ENCODE measurements at regions not wholly inside any gene's neighbourhood (a gene's known extent, or its start where the extent isn't known, plus 50 kb on each side); places are given as distances from the start of the nearest gene placed in this dataset.

- WGBS (ENCODE audit: insufficient coverage, low coverage, missing lambda C conversion rate): 0% methylated on average over 1 of the region's 1 CpG
- intact Hi-C loops (cut with micrococcal nuclease): no loop called here
- CTCF ChIA-PET (ENCODE audit: low intra/inter-chr PET ratio): no interaction called here
- H2AFZ ChIP-seq (ENCODE audit: low read depth, low read length): no peak overlapping the region
- H3K27me3 ChIP-seq (ENCODE audit: control insufficient read depth in 2 of 2, insufficient read depth in 2 of 2, low read length in 2 of 2): no peaks in the 10 kb centered on the region
- no peaks in the 10 kb centered on the region for H3K79me2 ChIP-seq (ENCODE audit: control insufficient read depth, insufficient read depth, low read length)
- in situ Hi-C loops (cut with MboI): no loop called here
- no peak overlapping the region for H3K4me3 ChIP-seq
- H3K9me1 ChIP-seq (ENCODE audit: control insufficient read depth, insufficient read depth, low read length): no peaks in the 10 kb centered on the region
- no peak overlapping the region for H3K4me2 ChIP-seq (ENCODE audit: insufficient read depth, low read length)
- no peaks in the 10 kb centered on the region for H4K20me1 ChIP-seq (replicated peaks; ENCODE audit: control insufficient read depth, insufficient read depth, low read length)
- DNase-seq (ENCODE audit: extremely low read depth in 1 of 4, low spot score in 3 of 4) (no peak), ATAC-seq (no peak), FAIRE-seq (no peak)
- POLR2A ChIA-PET: no interaction called here
- H3K9me3 ChIP-seq (replicated peaks; ENCODE audit: control insufficient read depth, insufficient read depth, low read depth, low read length): no peaks in the 10 kb centered on the region
- BruUV-seq (replicated peaks): no TSS peak
- no peaks in the 10 kb centered on the region for H3K4me1 ChIP-seq (replicated peaks in 1 of 2; ENCODE audit: control insufficient read depth in 2 of 2, insufficient read depth in 2 of 2, low read length in 2 of 2)
- no peaks in the 10 kb centered on the region for H3K36me3 ChIP-seq (ENCODE audit: control insufficient read depth, insufficient read depth, low read length)
- H3K9ac ChIP-seq (ENCODE audit: insufficient read depth in 1 of 2, low read depth in 2 of 2, low read length in 2 of 2): no peak overlapping the region
- H3K27ac ChIP-seq (ENCODE audit: extremely low read depth, low read depth, low read length): no peak overlapping the region
- no peak for TF ChIP-seq HMG20B (CRISPR knock-in tag; IDR thresholded peaks at IDR 0.05)
- no peak for TF ChIP-seq RAD21 (CRISPR knock-in tag; conservative IDR thresholded peaks at IDR 0.05 in 1 of 2, IDR thresholded peaks at IDR 0.05 in 1 of 2)
- no peak for TF ChIP-seq ATF6 (CRISPR knock-in tag; IDR thresholded peaks at IDR 0.05)
- no peak for TF ChIP-seq HSF4 (CRISPR knock-in tag; IDR thresholded peaks at IDR 0.05; ENCODE audit: borderline replicate concordance)
- TF ChIP-seq MEF2D (tag; conservative IDR thresholded peaks at IDR 0.05; ENCODE audit: low read depth): no peak
- no peak for TF ChIP-seq SAP30 (IDR thresholded peaks at IDR 0.05; ENCODE audit: borderline replicate concordance, insufficient read depth, low read depth, low read length, poor library complexity, severe bottlenecking)
- TF ChIP-seq SMARCC2 (IDR thresholded peaks at IDR 0.05; ENCODE audit: low read depth): no peak
- no peak for TF ChIP-seq ZBTB49 (CRISPR knock-in tag; IDR thresholded peaks at IDR 0.05; ENCODE audit: borderline replicate concordance)
- no peak for TF ChIP-seq CAMTA2 (CRISPR knock-in tag; conservative IDR thresholded peaks at IDR 0.05)
- TF ChIP-seq STAT6 (CRISPR knock-in tag; IDR thresholded peaks at IDR 0.05): no peak
- TF ChIP-seq THAP12 (CRISPR knock-in tag; IDR thresholded peaks at IDR 0.05): no peak
- TF ChIP-seq ZNF253 (CRISPR knock-in tag; conservative IDR thresholded peaks at IDR 0.05): no peak
- no peak for TF ChIP-seq ZNF717 (CRISPR knock-in tag; IDR thresholded peaks at IDR 0.05)
- TF ChIP-seq PHB2 (IDR thresholded peaks at IDR 0.05; ENCODE audit: low read depth): no peak
Measured at GRCh38 chr1:57696904-57697303, 273.0 kb upstream of the DAB1 start.

All from K562 (cell line).